IMR-90 (cell line): ENCODE measurements at regions not wholly inside any gene's neighbourhood (a gene's known extent, or its start where the extent isn't known, plus 50 kb on each side); places are given as distances from the start of the nearest gene placed in this dataset.

Source experiments
- ATAC-seq: fragments of 200-7000 bp; cut with Tn5 transposase; 2 replicates; pipeline ENCODE4 v1.9.1; 2020; ENCODE audit warnings: low read depth, mild to moderate bottlenecking, moderate library complexity
- BruUV-seq: library from RNA; stranded (reverse); fragments of 400-500 nt; replicated peaks from 2 replicates; lab custom pipeline; 2021; lab: Mats Ljungman, UMichigan
- CTCF ChIA-PET: fragments of 300-600 bp; formaldehyde crosslinking; extraction: SDS; loops from one replicate; lab custom pipeline; 2021; ENCODE audit warnings: antibody characterized with exemption; lab: Yijun Ruan, JAX
- POLR2A ChIA-PET: fragments of 300-600 bp; sonication (Branson Sonifier 250); formaldehyde crosslinking; loops from one replicate; lab custom pipeline; 2022; ENCODE audit warnings: antibody characterized with exemption; ENCODE audit not compliant: unreplicated experiment; lab: Charles Lee
- DNase-seq: peaks from one replicate; pipeline ENCODE4 v3.0.0; 2013
- H2AFZ ChIP-seq: replicated peaks from 2 replicates; pipeline ENCODE3; 2013; ENCODE audit warnings: low read length, mild to moderate bottlenecking; ENCODE audit not compliant: poor library complexity
- H2AK5ac ChIP-seq: 2 replicates; pipeline ENCODE4 v1.6.1; 2013; ENCODE audit warnings: low read depth, low read length, inconsistent platforms
- H2AK9ac ChIP-seq: replicated peaks from 2 replicates; pipeline ENCODE3; 2013; ENCODE audit warnings: mild to moderate bottlenecking, low read depth, low read length, moderate library complexity; ENCODE audit not compliant: poor library complexity
- H2BK120ac ChIP-seq: 2 replicates; pipeline ENCODE4 v1.6.1; 2013; ENCODE audit warnings: low read depth, low read length, inconsistent platforms
- H2BK15ac ChIP-seq: 3 replicates; pipeline ENCODE4 v1.6.1; 2013; ENCODE audit warnings: low read depth, low read length, inconsistent platforms
- H2BK20ac ChIP-seq: 2 replicates; pipeline ENCODE4 v1.6.1; 2013; ENCODE audit warnings: low read depth, mild to moderate bottlenecking, inconsistent platforms, low read length, moderate library complexity
- H2BK5ac ChIP-seq: 2 replicates; pipeline ENCODE4 v1.6.1; 2013; ENCODE audit warnings: mild to moderate bottlenecking, low read depth, low read length, inconsistent platforms; ENCODE audit not compliant: poor library complexity, severe bottlenecking
- H3K14ac ChIP-seq: replicated peaks from 2 replicates; pipeline ENCODE4 v1.6.1; 2013; ENCODE audit warnings: low read depth, low read length, inconsistent platforms
- H3K18ac ChIP-seq: 2 replicates; pipeline ENCODE4 v1.6.1; 2013; ENCODE audit warnings: low read depth, low read length, control low read depth
- H3K23ac ChIP-seq: 2 replicates; pipeline ENCODE4 v1.6.1; 2013; ENCODE audit warnings: low read depth, low read length, inconsistent platforms
- H3K27ac ChIP-seq: 2 replicates; pipeline ENCODE4 v1.5.1; 2013; ENCODE audit warnings: mild to moderate bottlenecking, control low read depth, low read length; ENCODE audit not compliant: insufficient read depth
- H3K27me3 ChIP-seq: 2 replicates; pipeline ENCODE4 v1.6.1; 2013; ENCODE audit warnings: low read length; ENCODE audit not compliant: control insufficient read depth, insufficient read depth
- H3K36me3 ChIP-seq: 2 replicates; pipeline ENCODE4 v1.6.1; 2013; ENCODE audit warnings: low read length, mixed read lengths; ENCODE audit not compliant: control insufficient read depth, insufficient read depth
- H3K4ac ChIP-seq: 2 replicates; pipeline ENCODE4 v1.6.1; 2013; ENCODE audit warnings: low read depth, low read length, inconsistent platforms
- H3K4me1 ChIP-seq: 2 replicates; pipeline ENCODE4 v1.6.1; 2013; ENCODE audit warnings: low read length, mixed read lengths; ENCODE audit not compliant: control insufficient read depth, insufficient read depth
- H3K4me2 ChIP-seq: 2 replicates; pipeline ENCODE4 v1.6.1; 2013; ENCODE audit warnings: low read depth, mild to moderate bottlenecking, control low read depth, low read length, moderate library complexity
- H3K4me3 ChIP-seq: 2 replicates; pipeline ENCODE4 v1.5.1; 2013; ENCODE audit warnings: low read depth, mild to moderate bottlenecking, control low read depth, low read length, moderate library complexity; ENCODE audit not compliant: insufficient read depth
- H3K56ac ChIP-seq: 2 replicates; pipeline ENCODE4 v1.6.1; 2013; ENCODE audit warnings: low read length, inconsistent platforms; ENCODE audit not compliant: insufficient read depth; ENCODE audit errors: extremely low read depth
- H3K79me1 ChIP-seq, 2 experiments: 2 replicates each; pipeline ENCODE4 v1.6.1; 2013; ENCODE audit warnings: low read length in 2 of 2, inconsistent platforms in 1 of 2, low read depth in 1 of 2
- H3K9ac ChIP-seq: 2 replicates; pipeline ENCODE4 v1.6.1; 2013; ENCODE audit warnings: low read depth, low read length, control low read depth
- H3K9me1 ChIP-seq: 2 replicates; pipeline ENCODE4 v1.6.1; 2013; ENCODE audit warnings: low read length, inconsistent platforms; ENCODE audit not compliant: insufficient read depth
- H3K9me3 ChIP-seq: 2 replicates; pipeline ENCODE4 v1.6.1; 2013; ENCODE audit warnings: low read length; ENCODE audit not compliant: control insufficient read depth, insufficient read depth
- H4K20me1 ChIP-seq: 2 replicates; pipeline ENCODE4 v1.6.1; 2013; ENCODE audit warnings: low read length, inconsistent platforms; ENCODE audit not compliant: insufficient read depth
- H4K5ac ChIP-seq: 2 replicates; pipeline ENCODE4 v1.6.1; 2013; ENCODE audit warnings: mild to moderate bottlenecking, low read depth, low read length, control low read depth
- H4K8ac ChIP-seq, 2 experiments: 2 replicates each; pipeline ENCODE4 v1.6.1; 2013; ENCODE audit warnings: low read depth in 2 of 2, low read length in 2 of 2, control low read depth in 1 of 2, inconsistent platforms in 1 of 2
- H4K91ac ChIP-seq: 2 replicates; pipeline ENCODE4 v1.6.1; 2013; ENCODE audit warnings: low read depth, low read length, inconsistent platforms; ENCODE audit not compliant: insufficient read depth
- CHD1 ChIP-seq: IDR thresholded peaks from 2 replicates; pipeline ENCODE4 v1.6.1; 2012; ENCODE audit warnings: low read depth, low read length, improper control_type of control experiment
- ELK1 ChIP-seq: fragments of 150-350 bp; IDR thresholded peaks from 2 replicates; pipeline ENCODE4 v1.6.1; 2016; ENCODE audit warnings: low read depth, mild to moderate bottlenecking, low read length, moderate library complexity, borderline replicate concordance
- MAFK ChIP-seq: IDR thresholded peaks from 2 replicates; pipeline ENCODE4 v1.6.1; 2012; ENCODE audit warnings: low read depth, low read length, improper control_type of control experiment
- MAZ ChIP-seq: IDR thresholded peaks from 2 replicates; pipeline ENCODE4 v1.6.1; 2012; ENCODE audit warnings: low read depth, mild to moderate bottlenecking, low read length, improper control_type of control experiment, moderate library complexity, borderline replicate concordance
- POLR2A ChIP-seq: IDR thresholded peaks from 2 replicates; pipeline ENCODE4 v1.6.1; 2012; ENCODE audit warnings: mild to moderate bottlenecking, low read depth, low read length
- RAD21 ChIP-seq: IDR thresholded peaks from 2 replicates; pipeline ENCODE4 v1.6.1; 2012; ENCODE audit warnings: low read length, improper control_type of control experiment
- RCOR1 ChIP-seq: IDR thresholded peaks from 2 replicates; pipeline ENCODE4 v1.6.1; 2012; ENCODE audit warnings: mild to moderate bottlenecking, low read length, improper control_type of control experiment; ENCODE audit not compliant: insufficient replicate concordance
- RFX5 ChIP-seq: IDR thresholded peaks from 2 replicates; pipeline ENCODE4 v1.8.0; 2012; ENCODE audit warnings: low read depth, mild to moderate bottlenecking, low read length, moderate library complexity
- SMC3 ChIP-seq: fragments of 150-350 bp; IDR thresholded peaks from 2 replicates; pipeline ENCODE4 v1.6.1; 2016; ENCODE audit warnings: low read depth, mild to moderate bottlenecking, antibody characterized with exemption, low read length, moderate library complexity
- dilution Hi-C: fragments of 300-500 bp; cut with HindIII; formaldehyde crosslinking; loops from one replicate; pipeline ENCODE4 v1.14.3; 2018; ENCODE audit warnings: low sequenced_read_pairs; ENCODE audit not compliant: unreplicated experiment
- in situ Hi-C: fragments of 300-500 bp; cut with MboI; formaldehyde crosslinking; loops from 3 replicates; pipeline ENCODE4 v1.14.3; 2019; ENCODE audit warnings: low sequenced_read_pairs, inconsistent platforms, mixed read lengths
- intact Hi-C: fragments of 100-400 bp; cut with micrococcal nuclease; formaldehyde crosslinking; loops from 2 replicates; pipeline ENCODE4 v1.10.0; 2022

DNA sequence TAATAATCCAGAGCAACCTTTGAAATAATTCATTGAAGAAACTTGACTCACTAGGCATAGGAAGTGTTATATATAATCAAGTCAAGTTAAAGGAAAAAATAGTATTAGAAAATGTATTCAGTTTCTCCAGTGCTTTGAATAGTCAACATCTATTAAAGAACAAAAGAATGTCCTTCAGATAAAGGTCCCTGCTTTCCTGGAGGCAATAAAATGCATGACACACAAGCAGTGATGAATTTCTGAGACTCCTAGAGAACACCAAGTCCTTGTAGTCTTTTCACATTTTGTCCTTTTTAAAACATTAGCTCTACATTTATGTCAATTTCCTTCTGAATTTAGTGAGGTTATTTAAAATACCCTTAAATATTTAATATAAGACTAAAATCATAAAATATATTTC lies 695.5 kb downstream of the EPHA3 start:
- no peak overlapping the region for H2BK120ac ChIP-seq
- H3K27me3 ChIP-seq = no peaks in the 10 kb centered on the region
- ATAC-seq (no peak), DNase-seq (no peak)
- no peak overlapping the region for H2BK15ac ChIP-seq
- H2BK5ac ChIP-seq = no peak overlapping the region
- BruUV-seq = no TSS peak
- H3K4me3 ChIP-seq = no peak overlapping the region
- H3K36me3 ChIP-seq = no peaks in the 10 kb centered on the region
- H3K18ac ChIP-seq = no peak overlapping the region
- no peak overlapping the region for H2AFZ ChIP-seq
- H3K4ac ChIP-seq = no peak overlapping the region
- no peak overlapping the region for H4K8ac ChIP-seq
- H3K14ac ChIP-seq = no peak overlapping the region
- CTCF ChIA-PET = no interaction called here
- H3K56ac ChIP-seq = no peak overlapping the region
- dilution Hi-C loops (no loop called here), intact Hi-C loops (no loop called here), in situ Hi-C loops (no loop called here)
- no peaks in the 10 kb centered on the region; the same call in 1 of the 2 replicates for H3K9me3 ChIP-seq
- H4K20me1 ChIP-seq = no peaks in the 10 kb centered on the region
- H3K23ac ChIP-seq = no peak overlapping the region
- H3K4me2 ChIP-seq = no peak overlapping the region
- no peaks in the 10 kb centered on the region for H3K4me1 ChIP-seq
- H2AK9ac ChIP-seq = no peak overlapping the region
- no peak overlapping the region for H3K27ac ChIP-seq
- H2BK20ac ChIP-seq = no peak overlapping the region
- no peak overlapping the region for H2AK5ac ChIP-seq
- H3K9me1 ChIP-seq = no peaks in the 10 kb centered on the region
- no peak overlapping the region for H4K5ac ChIP-seq
- H3K79me1 ChIP-seq = no peaks in the 10 kb centered on the region
- H3K9ac ChIP-seq = no peak overlapping the region
- H4K91ac ChIP-seq = no peak overlapping the region
- TF ChIP-seq ELK1 (no peak), CHD1 (no peak), POLR2A (no peak), RFX5 (no peak), SMC3 (no peak), MAFK (no peak), RAD21 (no peak), RCOR1 (no peak), MAZ (no peak)
- POLR2A ChIA-PET = no interaction called here
